Prostate gland (tissue), 2 donors: ENCODE measurements at regions not wholly inside any gene's neighbourhood (a gene's known extent, or its start where the extent isn't known, plus 50 kb on each side); places are given as distances from the start of the nearest gene placed in this dataset.

Experiments
- CTCF ChIP-seq, 4 experiments: fragments of 200-600 bp in 2 of 4; fragments of 450-650 bp in 2 of 4; sonication (generic) in 2 of 4; IDR thresholded peaks; 1 replicate in 3 of 4; 2 replicates in 1 of 4; pipeline ENCODE4 v1.5.1; 2016 to 2019; ENCODE audit warnings: antibody characterized with exemption in 4 of 4, mild to moderate bottlenecking in 2 of 4, moderate library complexity in 2 of 4
- POLR2A ChIP-seq: fragments of 450-650 bp; IDR thresholded peaks from one replicate; pipeline ENCODE4 v1.6.1; 2016; ENCODE audit warnings: antibody characterized with exemption, mild to moderate bottlenecking
- POLR2AphosphoS5 ChIP-seq: sonication (generic); formaldehyde crosslinking; IDR thresholded peaks from one replicate; pipeline ENCODE4 v1.6.1; 2017; ENCODE audit warnings: antibody characterized with exemption

- TF ChIP-seq CTCF (IDR thresholded peaks at IDR 0.05) (no peak), POLR2A (no peak), POLR2AphosphoS5 (no peak)
These were observed 595.9 kb downstream of the DNAH5 start for GRCh38 chr5:13348568-13348967.
